CD8-positive, alpha-beta memory T cell (primary cell): ENCODE measurements at regions not wholly inside any gene's neighbourhood (a gene's known extent, or its start where the extent isn't known, plus 50 kb on each side); places are given as distances from the start of the nearest gene placed in this dataset.

Experiments
- CTCF ChIA-PET: fragments of 350-600 bp; sonication (Branson Sonifier 250); formaldehyde crosslinking; loops from one replicate; lab custom pipeline; 2021; ENCODE audit warnings: antibody characterized with exemption; lab: Charles Lee
- POLR2A ChIA-PET: fragments of 350-600 bp; sonication (Branson Sonifier 250); formaldehyde crosslinking; loops from one replicate; lab custom pipeline; 2021; ENCODE audit warnings: antibody characterized with exemption; lab: Charles Lee
- DNase-seq, 5 donors: peaks; one replicate each; pipeline versions ENCODE4 v3.0.0 to v3.0.0-alpha.2; 2020 to 2022; ENCODE audit warnings: mixed read lengths in 1 of 5
- H3K27ac ChIP-seq: one replicate; pipeline ENCODE4 v1.7.0; 2013; ENCODE audit warnings: low read depth, mild to moderate bottlenecking, low read length, moderate library complexity
- H3K27me3 ChIP-seq: 2 replicates; pipeline ENCODE4 v1.7.0; 2013; ENCODE audit warnings: low read length, mild to moderate bottlenecking; ENCODE audit not compliant: insufficient read depth, poor library complexity, severe bottlenecking
- H3K36me3 ChIP-seq: 2 replicates; pipeline ENCODE4 v1.7.0; 2013; ENCODE audit warnings: mild to moderate bottlenecking, low read length, moderate library complexity; ENCODE audit not compliant: insufficient read depth
- H3K4me1 ChIP-seq: 2 replicates; pipeline ENCODE4 v1.7.0; 2013; ENCODE audit warnings: mild to moderate bottlenecking, low read length, moderate library complexity; ENCODE audit not compliant: insufficient read depth
- H3K4me3 ChIP-seq: 2 replicates; pipeline ENCODE4 v1.7.0; 2013; ENCODE audit warnings: mild to moderate bottlenecking, low read length
- H3K9me3 ChIP-seq: 2 replicates; pipeline ENCODE4 v1.7.0; 2013; ENCODE audit warnings: mild to moderate bottlenecking, low read length
- H3K27ac Mint-ChIP-seq, 8 donors: one replicate each; pipeline ENCODE4 v1.8.0; 2020 to 2021; ENCODE audit warnings: mixed read lengths in 8 of 8, mild to moderate bottlenecking in 6 of 8, inconsistent platforms in 3 of 8, moderate library complexity in 3 of 8
- H3K27me3 Mint-ChIP-seq, 2 donors: one replicate each; pipeline ENCODE4 v1.8.0; 2020 to 2021; ENCODE audit warnings: mixed read lengths in 2 of 2, mild to moderate bottlenecking in 1 of 2, moderate library complexity in 1 of 2
- H3K36me3 Mint-ChIP-seq, 3 donors: one replicate each; pipeline ENCODE4 v1.8.0; 2020 to 2021; ENCODE audit warnings: mixed read lengths in 3 of 3, inconsistent platforms in 1 of 3, mild to moderate bottlenecking in 1 of 3
- H3K4me1 Mint-ChIP-seq, 3 donors: one replicate each; pipeline ENCODE4 v1.8.0; 2020 to 2021; ENCODE audit warnings: mixed read lengths in 3 of 3, inconsistent platforms in 1 of 3, mild to moderate bottlenecking in 1 of 3
- H3K4me3 Mint-ChIP-seq, 7 donors: one replicate each; pipeline ENCODE4 v1.8.0; 2020 to 2021; ENCODE audit warnings: mixed read lengths in 7 of 7, mild to moderate bottlenecking in 6 of 7, moderate library complexity in 4 of 7, inconsistent platforms in 2 of 7
- H3K9me3 Mint-ChIP-seq, 5 donors: one replicate each; pipeline ENCODE4 v1.8.0; 2020 to 2022; ENCODE audit warnings: mixed read lengths in 5 of 5, mild to moderate bottlenecking in 3 of 5, moderate library complexity in 2 of 5, inconsistent platforms in 1 of 5

GRCh38 chr11:95349345-95349942 lies 118.4 kb upstream of the SESN3 start:
- Histone ChIP-seq H3K36me3 (no peaks in the 10 kb centered on the region), H3K4me1 (no peaks in the 10 kb centered on the region), H3K9me3 (no peaks in the 10 kb centered on the region), H3K27ac (no peak overlapping the region), H3K27me3 (no peaks in the 10 kb centered on the region), H3K4me3 (no peak overlapping the region)
- Mint-ChIP-seq H3K27me3 (peaks cover 0 to 3% of the 10 kb centered on the region in 2 donors), H3K36me3 (peaks cover 0 to 12% (median 1%) of the 10 kb centered on the region in 3 donors), H3K9me3 (peaks cover 7 to 11% (median 10%) of the 10 kb centered on the region in 5 donors), H3K4me3 (no peak overlapping the region), H3K27ac (no peak overlapping the region), H3K4me1 (peaks cover 0 to 4% (median 0%) of the 10 kb centered on the region in 3 donors)
- CTCF ChIA-PET, result no interaction called here
- DNase-seq, result no peak
- POLR2A ChIA-PET, result no interaction called here

GRCh38 chr11:95346265-95346664 lies 115.3 kb upstream of the SESN3 start:
- H3K4me3 ChIP-seq, result no peak overlapping the region
- H3K27ac Mint-ChIP-seq, result peak overlapping the region in 1 of 8 donors; percentile 54
- H3K4me1 ChIP-seq, result no peaks in the 10 kb centered on the region
- H3K36me3 Mint-ChIP-seq, result peaks cover 0 to 12% (median 1%) of the 10 kb centered on the region in 3 donors
- POLR2A ChIA-PET, result no interaction called here
- no peaks in the 10 kb centered on the region for H3K36me3 ChIP-seq
- peaks cover 0 to 4% of the 10 kb centered on the region in 2 donors for H3K27me3 Mint-ChIP-seq
- H3K9me3 Mint-ChIP-seq, result peaks cover 7 to 11% (median 10%) of the 10 kb centered on the region in 5 donors
- no peaks in the 10 kb centered on the region for H3K27me3 ChIP-seq
- H3K4me1 Mint-ChIP-seq, result peaks cover 0 to 4% (median 0%) of the 10 kb centered on the region in 3 donors
- H3K27ac ChIP-seq, result no peak overlapping the region
- H3K4me3 Mint-ChIP-seq, result no peak overlapping the region
- no peaks in the 10 kb centered on the region for H3K9me3 ChIP-seq
- CTCF ChIA-PET, result no interaction called here
- DNase-seq, result no peak

DNA sequence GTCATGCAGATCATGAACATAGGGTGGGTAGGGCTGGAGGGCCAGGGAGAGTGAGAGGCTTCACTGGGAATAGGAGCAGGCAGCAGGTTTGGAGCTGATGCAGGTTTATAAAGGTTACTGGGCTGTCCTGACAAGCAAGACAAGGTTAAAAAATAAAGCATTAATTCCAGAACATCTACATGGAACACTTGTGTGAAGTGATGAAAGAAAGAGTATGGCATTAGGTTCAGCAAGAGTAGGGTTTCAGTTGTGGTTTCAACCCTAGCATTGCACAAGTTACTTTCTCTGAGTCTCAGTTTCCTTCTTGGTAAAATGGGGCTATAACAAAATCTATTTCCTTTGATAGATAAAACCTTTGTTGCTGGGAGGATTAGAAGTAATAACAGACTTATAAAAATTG lies 114.6 kb upstream of the SESN3 start:
- H3K27ac Mint-ChIP-seq, result no peak overlapping the region
- H3K36me3 Mint-ChIP-seq, result peaks cover 0 to 12% (median 1%) of the 10 kb centered on the region in 3 donors
- peaks cover 0 to 4% (median 0%) of the 10 kb centered on the region in 3 donors for H3K4me1 Mint-ChIP-seq
- H3K4me3 ChIP-seq, result no peak overlapping the region
- H3K4me3 Mint-ChIP-seq, result no peak overlapping the region
- H3K27me3 ChIP-seq, result no peaks in the 10 kb centered on the region
- no peak for DNase-seq
- no peaks in the 10 kb centered on the region for H3K9me3 ChIP-seq
- no peaks in the 10 kb centered on the region for H3K36me3 ChIP-seq
- H3K9me3 Mint-ChIP-seq, result peaks cover 7 to 11% (median 10%) of the 10 kb centered on the region in 5 donors
- peaks cover 0 to 4% of the 10 kb centered on the region in 2 donors for H3K27me3 Mint-ChIP-seq
- ChIA-PET POLR2A (no interaction called here), CTCF (no interaction called here)
- H3K27ac ChIP-seq, result no peak overlapping the region
- H3K4me1 ChIP-seq, result no peaks in the 10 kb centered on the region

DNA sequence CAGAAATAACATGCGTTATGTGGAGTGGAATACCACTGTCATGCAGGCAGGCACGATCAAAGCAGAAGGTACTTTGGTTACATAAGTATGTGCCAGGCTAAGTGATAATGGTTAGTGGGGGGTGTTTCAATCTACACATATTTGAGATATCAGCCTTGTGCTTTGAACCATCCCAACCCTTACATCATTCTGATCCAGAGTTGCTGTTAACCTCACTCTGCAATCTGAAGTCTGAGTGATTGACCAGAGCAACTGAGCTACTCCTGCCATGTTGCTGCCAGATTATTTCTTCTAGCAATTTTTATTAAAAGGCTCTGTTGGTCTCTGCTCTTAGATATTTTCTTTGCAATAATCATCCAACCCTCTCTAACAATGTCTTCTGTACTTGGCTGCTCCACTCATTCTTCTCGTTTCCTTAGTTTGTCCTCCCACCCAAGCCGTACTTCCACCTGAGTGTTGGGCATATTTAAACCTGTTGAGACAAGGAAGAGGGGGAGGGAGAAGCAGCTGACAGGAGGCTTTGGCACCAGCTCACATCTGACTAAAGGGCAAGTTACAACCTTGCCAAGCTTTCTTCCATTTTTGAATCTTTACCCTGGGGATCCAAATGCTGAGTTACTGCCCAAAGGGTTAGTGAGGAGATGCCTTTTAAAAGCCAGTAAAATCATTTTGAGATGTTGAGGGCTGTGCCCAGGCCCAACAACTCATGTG lies 114.1 kb upstream of the SESN3 start:
- no peak overlapping the region for H3K4me3 Mint-ChIP-seq
- H3K36me3 Mint-ChIP-seq, result peaks cover 0 to 12% (median 1%) of the 10 kb centered on the region in 3 donors
- H3K4me1 ChIP-seq, result no peaks in the 10 kb centered on the region
- H3K27me3 Mint-ChIP-seq, result peaks cover 0 to 4% of the 10 kb centered on the region in 2 donors
- H3K27ac Mint-ChIP-seq, result no peak overlapping the region
- ChIA-PET CTCF (interaction anchor here (0.7 kb wide), 1 partner anchor 9 kb away, joined by 3 read pairs; no protein-coding TSS in a partner anchor), POLR2A (no interaction called here)
- no peak overlapping the region for H3K27ac ChIP-seq
- no peaks in the 10 kb centered on the region for H3K9me3 ChIP-seq
- H3K4me3 ChIP-seq, result no peak overlapping the region
- no peaks in the 10 kb centered on the region for H3K27me3 ChIP-seq
- peaks cover 0 to 4% (median 0%) of the 10 kb centered on the region in 3 donors for H3K4me1 Mint-ChIP-seq
- peaks cover 7 to 11% (median 10%) of the 10 kb centered on the region in 5 donors for H3K9me3 Mint-ChIP-seq
- no peaks in the 10 kb centered on the region for H3K36me3 ChIP-seq
- DNase-seq, result no peak

- H3K27me3 ChIP-seq, result no peaks in the 10 kb centered on the region
- ChIA-PET CTCF (no interaction called here), POLR2A (no interaction called here)
- no peaks in the 10 kb centered on the region for H3K9me3 ChIP-seq
- H3K36me3 ChIP-seq, result no peaks in the 10 kb centered on the region
- no peak for DNase-seq
- Mint-ChIP-seq H3K36me3 (peaks cover 0 to 3% (median 0%) of the 10 kb centered on the region in 3 donors), H3K4me3 (no peak overlapping the region), H3K27me3 (peaks cover 0 to 4% of the 10 kb centered on the region in 2 donors), H3K9me3 (no peaks in the 10 kb centered on the region), H3K27ac (no peak overlapping the region), H3K4me1 (peaks cover 0 to 4% (median 2%) of the 10 kb centered on the region in 3 donors)
- no peak overlapping the region for H3K27ac ChIP-seq
- peaks cover 16% of the 10 kb centered on the region for H3K4me1 ChIP-seq
- H3K4me3 ChIP-seq, result no peak overlapping the region
Observed at GRCh38 chr11:95341221-95341620, 110.2 kb upstream of the SESN3 start.

GRCh38 chr11:95339086-95339901 lies 108.3 kb upstream of the SESN3 start:
- H3K9me3 Mint-ChIP-seq, result no peaks in the 10 kb centered on the region
- no peak overlapping the region for H3K4me3 Mint-ChIP-seq
- no peaks in the 10 kb centered on the region for H3K27me3 Mint-ChIP-seq
- Histone ChIP-seq H3K36me3 (no peaks in the 10 kb centered on the region), H3K4me1 (peaks cover 16% of the 10 kb centered on the region), H3K27me3 (no peaks in the 10 kb centered on the region), H3K4me3 (no peak overlapping the region), H3K27ac (no peak overlapping the region), H3K9me3 (no peaks in the 10 kb centered on the region)
- no peak for DNase-seq
- H3K27ac Mint-ChIP-seq, result no peak overlapping the region
- peaks cover 0 to 4% (median 0%) of the 10 kb centered on the region in 3 donors for H3K4me1 Mint-ChIP-seq
- ChIA-PET POLR2A (no interaction called here), CTCF (no interaction called here)
- H3K36me3 Mint-ChIP-seq, result no peaks in the 10 kb centered on the region

GRCh38 chr11:95338430-95338991 lies 107.5 kb upstream of the SESN3 start:
- H3K9me3 ChIP-seq, result no peaks in the 10 kb centered on the region
- H3K27ac ChIP-seq, result no peak overlapping the region
- Mint-ChIP-seq H3K4me3 (no peak overlapping the region), H3K27me3 (no peaks in the 10 kb centered on the region), H3K4me1 (peaks cover 0 to 4% (median 0%) of the 10 kb centered on the region in 3 donors), H3K36me3 (no peaks in the 10 kb centered on the region), H3K27ac (no peak overlapping the region), H3K9me3 (no peaks in the 10 kb centered on the region)
- CTCF ChIA-PET, result no interaction called here
- no peaks in the 10 kb centered on the region for H3K27me3 ChIP-seq
- H3K36me3 ChIP-seq, result no peaks in the 10 kb centered on the region
- no peak overlapping the region for H3K4me3 ChIP-seq
- DNase-seq, result no peak
- peaks cover 16% of the 10 kb centered on the region for H3K4me1 ChIP-seq
- POLR2A ChIA-PET, result no interaction called here
